Gastroesophageal sphincter (tissue), 4 donors: ENCODE measurements at regions not wholly inside any gene's neighbourhood (a gene's known extent, or its start where the extent isn't known, plus 50 kb on each side); places are given as distances from the start of the nearest gene placed in this dataset.

Source experiments
- ATAC-seq: fragments of 150-250 bp; one replicate; pipeline ENCODE4 v1.9.1; 2016; ENCODE audit warnings: mild to moderate bottlenecking, moderate library complexity
- H3K27ac ChIP-seq, 4 donors: fragments of 200-600 bp; sonication (generic) in 3 of 4; 1 replicate in 3 of 4; 2 replicates in 1 of 4; pipeline ENCODE4 v1.5.1; 2016 to 2019
- H3K27me3 ChIP-seq: fragments of 200-600 bp; sonication (generic); one replicate; pipeline ENCODE4 v1.5.1; 2019
- H3K36me3 ChIP-seq, 2 donors: fragments of 200-600 bp; sonication (generic); one replicate each; pipeline ENCODE4 v1.5.1; 2019; ENCODE audit warnings: control low read depth in 1 of 2
- H3K4me1 ChIP-seq, 3 donors: fragments of 200-600 bp; sonication (generic); 1 replicate in 2 of 3; 2 replicates in 1 of 3; pipeline ENCODE4 v1.5.1; 2016 to 2019; ENCODE audit warnings: control low read depth in 2 of 3
- H3K4me3 ChIP-seq, 2 donors: fragments of 200-600 bp; sonication (generic); one replicate each; pipeline ENCODE4 v1.5.1; 2019; ENCODE audit warnings: mild to moderate bottlenecking in 1 of 2, moderate library complexity in 1 of 2
- H3K9me3 ChIP-seq, 3 donors: fragments of 200-600 bp; sonication (generic); one replicate each; pipeline ENCODE4 v1.5.1; 2017 to 2019; ENCODE audit warnings: control low read depth in 2 of 3
- EP300 ChIP-seq: sonication (generic); formaldehyde crosslinking; IDR thresholded peaks from one replicate; pipeline ENCODE4 v1.6.1; 2017; ENCODE audit warnings: antibody characterized with exemption, mild to moderate bottlenecking
- POLR2A ChIP-seq, 2 donors: fragments of 450-650 bp; IDR thresholded peaks; one replicate each; pipeline ENCODE4 v1.6.1; 2017; ENCODE audit warnings: antibody characterized with exemption in 2 of 2, mild to moderate bottlenecking in 2 of 2, moderate library complexity in 1 of 2
- POLR2AphosphoS5 ChIP-seq: sonication (generic); formaldehyde crosslinking; IDR thresholded peaks from one replicate; pipeline ENCODE4 v1.6.1; 2017; ENCODE audit warnings: antibody characterized with exemption
- WGBS, 2 donors: methylation state at CpG; one replicate each; pipeline ENCODE4 v1.1.5; 2018; ENCODE audit warnings: low coverage in 1 of 2; 5-methylcytosine and 5-hydroxymethylcytosine counted together
- TF ChIP-seq, protein P1 (sequence below), 4 experiments: fragments of 200-600 bp in 2 of 4; fragments of 450-650 bp in 2 of 4; sonication (generic) in 1 of 4; IDR thresholded peaks; one replicate each; pipeline ENCODE4 v1.5.1; 2017 to 2019; ENCODE audit warnings: antibody characterized with exemption in 4 of 4, mild to moderate bottlenecking in 2 of 4, moderate library complexity in 2 of 4

DNA sequence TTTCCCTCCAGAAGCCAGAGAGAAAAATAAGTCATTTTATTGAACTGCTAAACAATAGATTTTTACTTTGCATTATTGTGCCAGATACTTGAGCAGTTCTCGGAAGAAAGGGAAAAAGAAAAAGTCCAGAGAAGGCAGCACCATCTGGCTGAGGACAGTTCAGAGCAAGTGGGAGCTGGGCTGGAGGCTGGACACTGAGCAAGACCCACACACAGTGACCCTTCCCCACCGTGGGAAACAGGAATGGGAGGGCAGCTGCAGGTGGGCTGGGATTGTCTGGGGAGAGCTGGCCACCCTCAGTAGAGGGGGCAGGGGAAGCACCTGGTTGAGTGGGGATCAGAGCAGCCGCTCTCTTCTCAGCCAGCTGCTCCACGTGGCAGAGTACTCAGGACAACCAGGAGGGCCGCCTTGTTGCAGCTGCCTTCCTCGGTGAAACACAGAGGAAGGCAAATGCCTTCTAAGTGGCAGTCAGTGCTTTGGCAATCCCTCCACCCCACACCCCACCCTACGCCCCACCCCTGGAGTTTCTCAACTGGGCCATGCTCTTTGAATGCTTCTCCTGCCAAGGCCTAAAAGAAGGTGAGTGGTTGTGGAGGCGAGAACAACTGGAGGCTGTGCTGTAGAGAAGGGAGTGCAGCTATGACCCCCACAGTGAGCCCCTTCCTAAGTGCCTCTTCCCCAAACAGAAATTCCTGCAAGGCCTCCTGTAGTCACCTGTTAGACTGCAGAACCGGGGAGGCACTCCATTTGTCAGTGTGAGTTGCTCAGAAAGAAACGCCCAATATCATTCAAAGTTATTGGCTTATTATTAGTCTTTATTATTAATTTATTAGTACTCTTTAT, 179.3 kb downstream of the ZIC5 start:
- no peak overlapping the region for H3K4me3 ChIP-seq
- no peaks in the 10 kb centered on the region for H3K36me3 ChIP-seq
- no peak overlapping the region for H3K27ac ChIP-seq
- no peaks in the 10 kb centered on the region for H3K9me3 ChIP-seq
- TF ChIP-seq, protein P1, sequence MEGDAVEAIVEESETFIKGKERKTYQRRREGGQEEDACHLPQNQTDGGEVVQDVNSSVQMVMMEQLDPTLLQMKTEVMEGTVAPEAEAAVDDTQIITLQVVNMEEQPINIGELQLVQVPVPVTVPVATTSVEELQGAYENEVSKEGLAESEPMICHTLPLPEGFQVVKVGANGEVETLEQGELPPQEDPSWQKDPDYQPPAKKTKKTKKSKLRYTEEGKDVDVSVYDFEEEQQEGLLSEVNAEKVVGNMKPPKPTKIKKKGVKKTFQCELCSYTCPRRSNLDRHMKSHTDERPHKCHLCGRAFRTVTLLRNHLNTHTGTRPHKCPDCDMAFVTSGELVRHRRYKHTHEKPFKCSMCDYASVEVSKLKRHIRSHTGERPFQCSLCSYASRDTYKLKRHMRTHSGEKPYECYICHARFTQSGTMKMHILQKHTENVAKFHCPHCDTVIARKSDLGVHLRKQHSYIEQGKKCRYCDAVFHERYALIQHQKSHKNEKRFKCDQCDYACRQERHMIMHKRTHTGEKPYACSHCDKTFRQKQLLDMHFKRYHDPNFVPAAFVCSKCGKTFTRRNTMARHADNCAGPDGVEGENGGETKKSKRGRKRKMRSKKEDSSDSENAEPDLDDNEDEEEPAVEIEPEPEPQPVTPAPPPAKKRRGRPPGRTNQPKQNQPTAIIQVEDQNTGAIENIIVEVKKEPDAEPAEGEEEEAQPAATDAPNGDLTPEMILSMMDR (IDR thresholded peaks at IDR 0.05): no peak
- ATAC-seq: no peak
- 48 to 67% methylated on average over 2 to 5 of the region's 10 CpGs for WGBS, 2 donors
- no peaks in the 10 kb centered on the region for H3K27me3 ChIP-seq
- H3K4me1 ChIP-seq: no peaks in the 10 kb centered on the region

DNA sequence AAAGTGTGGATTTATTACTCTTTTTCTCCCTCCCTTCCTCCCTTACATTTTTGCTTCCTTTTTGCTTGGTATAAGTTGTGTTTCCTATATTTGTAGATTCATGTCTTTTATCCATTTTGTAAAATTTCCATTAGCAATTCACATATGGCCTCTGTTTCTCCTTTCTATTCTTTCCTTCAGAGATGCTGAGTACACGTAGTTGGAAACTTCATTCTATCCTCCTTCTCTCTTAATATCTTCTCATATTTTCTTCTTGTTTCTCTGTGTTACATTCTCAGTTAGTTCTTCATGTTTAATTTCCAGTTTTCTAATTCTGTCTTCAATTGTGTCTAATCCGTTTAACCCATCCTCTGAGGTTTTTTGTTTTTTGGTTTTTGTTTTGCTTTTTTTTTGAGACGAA, 188.9 kb downstream of the ZIC5 start:
- no peak overlapping the region for H3K27ac ChIP-seq
- no peaks in the 10 kb centered on the region for H3K27me3 ChIP-seq
- WGBS, 2 donors: 92% methylated on average over 2 to 3 of the region's 3 CpGs
- peaks cover 0 to 32% (median 0%) of the 10 kb centered on the region in 3 donors for H3K9me3 ChIP-seq
- no peak for ATAC-seq
- H3K4me3 ChIP-seq: no peak overlapping the region
- peaks cover 0 to 31% of the 10 kb centered on the region in 2 donors for H3K36me3 ChIP-seq
- no peaks in the 10 kb centered on the region for H3K4me1 ChIP-seq
- no peak for TF ChIP-seq EP300
- no peak for TF ChIP-seq POLR2AphosphoS5
- TF ChIP-seq POLR2A (IDR thresholded peaks at IDR 0.05): no peak
- TF ChIP-seq, protein P1 (IDR thresholded peaks at IDR 0.05): no peak

DNA sequence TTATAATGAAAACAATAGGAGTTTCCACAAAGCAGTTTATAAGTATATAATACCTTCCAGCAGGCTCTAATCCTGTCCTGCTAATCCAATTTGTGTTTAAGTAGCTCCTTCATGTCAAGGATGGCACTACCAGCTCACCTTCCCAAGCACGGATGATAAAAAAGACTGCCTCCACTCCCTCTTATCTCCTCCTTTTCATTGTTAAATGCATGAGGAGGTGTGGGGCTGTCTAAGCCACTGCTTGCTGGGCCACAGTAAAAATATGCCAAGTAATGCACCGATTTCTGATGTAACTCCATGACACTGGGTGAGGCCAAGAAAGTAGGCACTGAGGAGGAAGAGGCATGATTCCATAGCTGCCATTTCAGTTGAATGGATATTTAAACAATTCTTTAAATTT, 193.1 kb downstream of the ZIC5 start:
- peaks cover 0 to 25% (median 0%) of the 10 kb centered on the region in 3 donors for H3K9me3 ChIP-seq
- H3K36me3 ChIP-seq: peaks cover 0 to 37% of the 10 kb centered on the region in 2 donors
- no peak overlapping the region for H3K4me3 ChIP-seq
- no peaks in the 10 kb centered on the region for H3K4me1 ChIP-seq
- TF ChIP-seq, protein P1 (IDR thresholded peaks at IDR 0.05): no peak
- TF ChIP-seq POLR2A (IDR thresholded peaks at IDR 0.05) (no peak), POLR2AphosphoS5 (no peak), EP300 (no peak)
- no peak overlapping the region for H3K27ac ChIP-seq
- no peak for ATAC-seq
- WGBS, 2 donors: 70 to 94% methylated on average over 2 of the region's 2 CpGs
- no peaks in the 10 kb centered on the region for H3K27me3 ChIP-seq

DNA sequence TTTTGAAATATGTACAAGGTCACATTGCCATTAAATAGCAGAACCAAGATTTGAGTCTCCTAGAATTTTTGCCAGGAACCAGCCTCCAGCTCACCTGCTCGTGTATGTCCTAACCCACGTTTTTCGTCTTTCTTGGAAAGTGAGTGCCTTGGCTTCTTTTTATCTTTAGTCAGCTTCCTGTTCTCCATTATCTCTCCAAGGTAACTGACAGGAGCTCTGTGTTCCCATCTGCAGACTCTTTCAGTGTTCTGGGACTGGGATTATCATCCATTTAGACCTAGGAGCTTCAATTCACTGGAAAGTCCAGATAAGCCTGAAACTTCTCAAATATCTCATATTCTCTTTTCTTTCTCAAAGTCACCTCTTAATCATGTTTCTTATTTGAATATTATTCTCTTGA, 193.7 kb downstream of the ZIC5 start:
- Histone ChIP-seq H3K4me3 (no peak overlapping the region), H3K9me3 (peaks cover 0 to 19% (median 0%) of the 10 kb centered on the region in 3 donors), H3K36me3 (peaks cover 0 to 39% of the 10 kb centered on the region in 2 donors), H3K27me3 (no peaks in the 10 kb centered on the region), H3K4me1 (no peaks in the 10 kb centered on the region), H3K27ac (no peak overlapping the region)
- ATAC-seq: no peak
- TF ChIP-seq POLR2A (IDR thresholded peaks at IDR 0.05) (no peak), POLR2AphosphoS5 (no peak), EP300 (no peak)
- TF ChIP-seq, protein P1 (IDR thresholded peaks at IDR 0.05): no peak
- 62 to 79% methylated on average over 3 of the region's 3 CpGs for WGBS, 2 donors

DNA sequence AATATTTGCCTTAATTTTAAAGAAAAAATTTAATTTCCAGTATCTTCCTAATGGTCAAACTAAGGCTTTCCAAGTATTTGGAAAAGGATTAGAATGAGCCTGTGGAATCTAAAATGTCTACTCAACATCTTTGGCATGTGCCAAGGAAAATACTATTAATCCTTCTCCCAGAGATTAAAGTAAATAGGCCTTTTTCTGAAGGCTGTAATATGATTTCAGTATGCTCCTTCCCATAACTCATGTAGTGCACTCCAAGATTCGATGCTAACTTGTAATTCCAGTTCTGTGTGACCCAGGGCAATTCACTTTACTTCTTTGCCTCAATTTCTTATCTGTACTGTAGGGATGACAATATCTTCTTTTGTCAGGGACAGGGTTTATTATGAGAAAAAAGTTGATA, 196.9 kb downstream of the ZIC5 start:
- H3K27ac ChIP-seq: no peak overlapping the region
- no peaks in the 10 kb centered on the region for H3K27me3 ChIP-seq
- H3K4me1 ChIP-seq: no peaks in the 10 kb centered on the region
- peaks cover 0 to 25% of the 10 kb centered on the region in 2 donors for H3K36me3 ChIP-seq
- 30 to 75% methylated on average over 1 of the region's 1 CpG for WGBS, 2 donors
- no peaks in the 10 kb centered on the region for H3K9me3 ChIP-seq
- no peak for ATAC-seq
- TF ChIP-seq POLR2AphosphoS5 (no peak), EP300 (no peak), POLR2A (IDR thresholded peaks at IDR 0.05) (no peak)
- TF ChIP-seq, protein P1 (IDR thresholded peaks at IDR 0.05): no peak
- no peak overlapping the region for H3K4me3 ChIP-seq
